HG03159 (cell line): ENCODE measurements at regions not wholly inside any gene's neighbourhood (a gene's known extent, or its start where the extent isn't known, plus 50 kb on each side); places are given as distances from the start of the nearest gene placed in this dataset.

ENCODE experiments used
- ATAC-seq: cut with Tn5 transposase; IDR thresholded peaks from one replicate; pipeline ENCODE4 v1.9.1; 2021; ENCODE audit warnings: mild to moderate bottlenecking, moderate library complexity; ENCODE audit not compliant: unreplicated experiment

DNA sequence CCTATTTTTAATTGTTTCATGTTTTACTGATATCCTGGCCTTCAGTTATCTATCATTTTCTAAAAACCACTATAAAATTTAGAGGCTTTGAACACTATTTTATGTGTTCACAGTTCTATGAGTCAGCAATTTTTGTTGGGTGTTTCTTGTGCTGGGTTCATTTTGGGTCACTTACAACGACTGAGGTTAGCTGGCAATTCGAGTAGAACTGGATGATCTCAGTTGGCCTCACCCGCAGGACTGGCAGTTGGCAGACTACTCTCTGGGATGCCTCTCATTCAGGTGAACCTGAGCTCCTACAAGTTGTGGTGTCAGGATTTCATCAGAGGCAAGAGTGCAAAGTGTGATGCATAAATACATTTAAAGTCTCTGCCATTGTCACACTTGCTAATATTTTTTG is 151.0 kb upstream of the PAPPA start:
- ATAC-seq, result no peak

DNA sequence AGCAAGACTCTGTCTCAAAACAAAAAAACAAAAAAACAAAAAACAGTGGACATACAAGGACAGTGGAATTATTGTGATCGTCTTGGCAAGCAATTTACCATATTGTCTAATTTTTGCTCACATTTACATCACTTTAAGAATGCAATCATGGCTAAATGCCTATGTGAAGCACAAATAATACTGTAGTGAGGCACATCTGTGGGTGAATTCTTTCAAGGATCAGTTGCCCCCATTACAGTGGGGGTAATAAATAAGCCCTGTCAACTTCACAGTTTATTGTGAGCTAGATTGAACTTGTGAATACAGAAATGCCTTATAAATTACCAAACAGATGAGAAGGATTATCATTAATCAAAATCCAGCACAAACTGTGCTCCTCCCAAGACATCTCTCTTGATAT is 150.2 kb upstream of the PAPPA start:
- ATAC-seq, result no peak

DNA sequence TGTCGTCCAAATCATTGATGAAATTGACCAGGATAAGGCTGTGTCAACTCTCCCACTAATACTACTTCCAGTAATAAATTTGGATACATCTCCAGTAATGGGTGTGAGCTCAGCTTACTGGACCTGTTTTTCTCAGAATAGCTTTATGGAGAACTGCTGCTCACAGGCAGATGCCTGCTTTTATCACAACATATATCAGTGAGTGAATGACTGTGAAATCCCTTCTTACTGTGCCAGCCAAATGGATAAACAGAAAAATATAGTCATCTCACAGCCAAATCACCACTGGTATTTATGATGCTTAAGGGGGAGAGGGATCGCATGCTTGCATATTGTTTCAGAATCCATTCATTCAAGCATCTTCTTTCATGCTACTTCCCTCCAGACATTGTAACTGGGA is 148.4 kb upstream of the PAPPA start:
- no peak for ATAC-seq

DNA sequence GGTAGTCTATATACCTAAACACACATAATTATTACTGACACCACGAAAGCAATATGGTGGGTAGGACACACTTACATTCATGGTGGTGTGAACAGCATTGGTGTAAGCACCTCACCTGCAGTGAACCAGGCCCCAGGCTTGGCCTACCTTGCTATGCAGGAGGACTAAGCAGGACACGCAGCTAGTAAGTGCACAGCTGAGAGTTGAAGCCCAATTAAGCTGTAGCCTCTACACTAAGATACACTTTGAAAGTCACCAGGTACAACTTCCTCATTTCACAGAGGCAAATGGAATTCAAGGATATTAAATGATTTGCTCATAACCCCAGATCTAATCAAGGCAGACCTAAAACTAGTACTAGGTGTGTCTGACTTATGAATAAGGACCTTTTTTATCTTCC is 145.8 kb upstream of the PAPPA start:
- ATAC-seq, result no peak

DNA sequence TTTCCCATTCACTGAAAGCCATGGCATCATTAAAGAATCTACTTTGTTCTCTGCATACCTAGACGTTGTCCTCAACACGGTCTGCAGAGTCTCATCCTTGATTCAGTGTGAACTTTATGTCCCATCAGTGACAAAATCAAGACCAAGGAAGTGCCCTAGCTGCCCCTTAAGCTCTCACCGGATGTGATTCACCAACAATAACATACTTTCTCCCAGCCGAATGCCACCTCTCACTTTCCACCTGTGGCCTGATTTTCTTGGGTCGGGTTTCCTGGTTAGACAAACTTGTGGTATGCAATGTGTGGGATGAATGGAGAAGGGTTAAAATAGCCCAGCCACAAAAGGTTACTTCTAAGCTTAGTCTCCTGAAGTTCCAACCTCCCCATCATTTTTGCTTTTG is 145.3 kb upstream of the PAPPA start:
- ATAC-seq, result no peak

DNA sequence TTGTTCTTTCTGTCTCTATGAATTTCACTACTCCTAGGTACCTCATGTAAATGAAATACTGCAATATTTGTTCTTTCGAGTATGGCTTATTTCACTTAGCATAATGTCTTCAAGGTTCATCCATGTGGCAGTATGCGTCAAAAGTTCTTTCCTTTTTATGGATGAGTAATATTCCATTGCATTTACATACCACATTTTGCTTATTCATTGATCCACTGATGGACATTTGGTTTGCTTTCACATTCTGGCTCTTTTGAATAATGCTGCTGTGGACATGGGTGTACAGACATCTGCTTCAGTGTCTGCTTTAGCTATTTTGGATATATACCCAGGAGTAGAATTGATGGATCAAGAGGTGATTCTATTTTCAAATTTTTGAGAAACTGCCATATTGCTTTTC is 144.2 kb upstream of the PAPPA start:
- no peak for ATAC-seq

DNA sequence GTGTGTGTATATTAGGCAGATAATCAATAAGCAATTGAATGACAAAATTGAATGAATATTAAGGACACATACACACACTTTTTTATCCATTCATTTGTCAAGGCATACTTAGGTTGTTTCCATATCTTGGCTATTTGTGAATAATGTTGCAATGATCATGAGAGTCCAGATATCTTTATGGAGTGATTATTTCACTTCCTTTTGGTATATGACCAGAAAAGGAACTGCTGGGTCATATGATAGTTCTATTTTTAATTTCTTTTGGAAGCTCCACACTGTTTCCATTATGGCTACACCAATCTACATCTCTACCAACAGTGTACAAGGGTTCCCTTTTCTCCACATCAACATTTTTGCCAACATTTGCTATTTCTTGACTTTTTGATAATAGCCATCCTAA is 137.7 kb upstream of the PAPPA start:
- ATAC-seq, result no peak

DNA sequence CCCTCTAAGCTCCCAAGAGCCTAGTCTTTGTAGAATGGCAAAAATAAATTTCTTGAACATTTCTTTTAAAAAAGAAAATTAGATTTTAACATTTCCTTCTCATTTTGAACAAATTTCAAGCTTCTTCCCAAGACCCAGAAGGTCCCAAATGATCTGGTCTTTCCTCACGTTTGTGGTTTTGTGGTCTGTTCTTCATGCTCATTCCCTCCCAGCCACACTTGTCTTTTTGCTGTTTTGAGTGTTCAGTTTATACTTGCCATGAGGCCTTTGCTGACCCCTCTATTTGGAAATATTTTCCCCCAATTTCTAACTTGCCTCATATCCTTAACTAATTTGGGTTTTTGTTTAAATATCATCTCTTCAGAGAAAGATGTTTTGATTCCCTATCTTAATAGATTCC is 133.4 kb upstream of the PAPPA start:
- no peak for ATAC-seq

DNA sequence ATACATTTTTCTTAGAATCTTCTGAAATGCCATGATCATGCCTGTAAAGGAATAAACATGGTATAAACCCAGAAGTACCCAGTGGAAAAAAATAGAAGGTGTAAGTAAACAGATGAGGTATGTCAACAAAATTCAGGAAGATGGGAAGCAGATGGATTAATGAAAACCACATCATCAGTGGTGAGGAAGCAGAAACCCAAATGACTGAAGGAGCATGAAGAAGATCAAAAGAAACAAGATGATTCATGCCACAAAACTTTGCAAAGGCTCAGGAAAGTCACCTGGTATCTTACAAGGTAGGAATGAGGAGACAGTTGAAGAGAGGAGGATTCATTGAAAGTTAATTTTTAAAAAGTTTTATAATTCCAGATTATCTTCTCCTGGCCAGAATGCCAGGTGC is 132.8 kb upstream of the PAPPA start:
- no peak for ATAC-seq

DNA sequence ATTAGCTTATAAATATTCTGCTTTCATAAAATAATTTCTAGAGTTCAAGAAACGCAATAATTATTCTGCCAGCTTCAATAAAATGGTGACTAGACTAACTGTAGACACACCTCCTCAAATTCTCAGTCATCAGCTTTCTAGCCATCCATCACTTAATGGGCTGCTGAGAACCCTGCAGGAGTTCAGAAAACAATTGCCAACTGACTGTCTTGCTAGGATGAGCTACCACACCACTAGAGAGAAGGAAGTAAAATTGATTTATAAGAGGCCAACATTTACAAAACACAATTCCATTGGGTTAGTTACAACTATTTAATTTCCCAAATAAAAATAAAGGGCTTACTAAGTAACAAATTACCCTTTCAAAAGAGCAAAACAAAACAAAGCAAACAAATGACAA is 126.5 kb upstream of the PAPPA start:
- ATAC-seq, result no peak

DNA sequence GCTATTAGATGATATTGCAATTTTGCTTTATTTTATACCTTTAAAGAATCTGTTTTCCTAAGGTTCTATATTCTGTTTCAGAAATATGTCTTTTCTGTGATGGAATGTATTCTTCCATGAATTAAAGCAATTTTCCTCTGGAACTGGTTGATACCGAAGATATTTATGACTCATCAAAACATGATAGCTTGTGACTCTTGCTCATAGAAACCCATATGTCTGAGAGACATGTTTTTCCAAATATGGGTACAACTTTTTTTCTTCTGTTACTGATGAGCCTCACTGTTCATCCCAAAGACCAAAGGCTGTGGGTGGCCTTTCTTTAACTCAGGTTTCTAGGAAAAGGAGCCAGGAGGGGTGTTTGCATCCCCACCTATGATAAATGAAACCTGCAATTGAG is 126.1 kb upstream of the PAPPA start:
- ATAC-seq, result no peak

DNA sequence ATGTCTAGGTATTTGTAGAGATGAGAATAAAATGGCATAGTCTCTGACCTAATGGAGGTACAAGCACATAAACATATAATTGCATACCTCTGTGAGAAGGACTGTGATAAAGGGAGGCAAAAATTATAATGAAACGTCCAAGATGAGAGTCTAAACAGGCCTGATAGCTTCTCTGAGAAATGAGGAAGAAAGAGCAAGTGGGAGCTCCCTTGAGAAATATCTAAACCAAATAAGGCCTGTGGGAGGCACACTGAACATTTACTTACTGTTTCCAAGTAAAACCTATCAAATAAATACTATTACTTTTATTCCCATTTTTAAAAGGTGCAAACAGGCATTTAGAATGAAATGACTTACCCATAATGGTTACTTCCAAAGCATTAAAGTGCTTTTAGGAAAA is 125.6 kb upstream of the PAPPA start:
- ATAC-seq, result no peak

DNA sequence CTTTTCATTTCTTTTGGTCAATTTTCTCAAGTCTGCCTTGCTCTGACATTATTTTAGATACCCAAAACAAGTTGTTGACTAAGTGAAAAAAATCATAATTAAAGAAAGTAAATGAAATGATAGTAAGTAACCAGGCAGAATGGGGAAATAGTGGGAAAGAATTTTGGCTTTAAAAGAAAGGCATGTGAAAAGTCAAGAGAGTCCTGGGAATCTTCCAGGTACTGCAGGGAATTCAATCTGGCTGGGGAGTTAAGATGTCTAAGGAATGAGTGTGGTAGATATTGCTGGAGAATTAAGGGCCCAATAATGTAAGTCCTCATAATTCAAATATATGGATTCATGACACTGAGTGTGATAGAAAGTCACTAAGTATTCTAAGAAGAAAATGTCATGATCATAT is 123.1 kb upstream of the PAPPA start:
- ATAC-seq, result no peak

DNA sequence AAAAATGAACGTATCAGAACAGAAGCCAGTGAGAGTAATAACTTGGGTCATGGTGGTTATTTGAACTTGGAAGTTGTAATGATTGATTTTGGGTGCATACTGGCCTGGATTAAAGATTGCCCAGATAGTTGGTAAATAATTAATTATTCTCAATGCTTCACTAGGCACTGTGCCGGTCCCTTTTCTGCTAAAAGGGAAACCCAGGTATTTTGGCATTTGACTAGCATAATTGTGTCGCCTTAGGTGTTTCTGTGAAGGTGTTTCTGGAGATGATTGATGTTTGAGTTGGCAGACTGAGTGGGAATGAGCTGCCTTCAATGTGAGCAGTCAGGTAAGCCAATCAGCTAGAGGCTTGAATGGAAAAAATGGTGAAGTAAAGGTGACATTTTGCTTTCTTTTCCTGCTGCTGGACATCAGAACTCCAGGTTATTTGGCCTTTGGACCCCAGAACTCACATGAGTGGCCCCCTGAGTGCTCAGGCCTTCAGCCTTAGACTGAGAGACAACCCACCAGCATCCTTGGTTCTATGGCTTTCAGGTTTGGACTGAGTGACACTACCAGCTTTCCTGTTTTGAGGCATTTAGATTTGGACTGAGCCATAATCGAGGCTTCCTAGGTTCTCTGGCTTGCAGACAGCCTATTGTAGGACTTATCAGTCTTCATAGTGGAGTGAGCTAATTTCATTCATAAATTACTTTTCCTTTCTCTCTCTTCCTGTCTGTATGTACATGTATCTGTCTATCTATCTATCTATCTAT is 120.7 kb upstream of the PAPPA start:
- ATAC-seq, result no peak

DNA sequence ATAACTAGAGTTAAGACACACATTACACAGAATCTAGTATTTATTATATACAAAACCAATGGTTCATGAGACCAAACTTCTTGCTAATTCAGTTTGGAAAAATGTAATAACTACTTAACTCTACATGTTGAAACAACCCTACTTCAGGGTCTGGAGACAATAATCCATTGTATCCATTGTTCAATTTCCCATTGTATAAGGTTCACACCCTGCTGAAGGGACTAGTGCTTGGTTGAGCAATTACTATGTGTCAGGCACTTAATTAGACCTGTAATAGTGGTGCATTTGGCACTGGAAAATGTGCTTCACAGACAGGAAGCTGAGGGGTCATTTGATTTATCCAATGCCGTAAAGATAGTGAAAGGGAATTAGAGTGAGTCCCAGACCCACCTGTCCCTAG is 114.3 kb upstream of the PAPPA start:
- no peak for ATAC-seq

DNA sequence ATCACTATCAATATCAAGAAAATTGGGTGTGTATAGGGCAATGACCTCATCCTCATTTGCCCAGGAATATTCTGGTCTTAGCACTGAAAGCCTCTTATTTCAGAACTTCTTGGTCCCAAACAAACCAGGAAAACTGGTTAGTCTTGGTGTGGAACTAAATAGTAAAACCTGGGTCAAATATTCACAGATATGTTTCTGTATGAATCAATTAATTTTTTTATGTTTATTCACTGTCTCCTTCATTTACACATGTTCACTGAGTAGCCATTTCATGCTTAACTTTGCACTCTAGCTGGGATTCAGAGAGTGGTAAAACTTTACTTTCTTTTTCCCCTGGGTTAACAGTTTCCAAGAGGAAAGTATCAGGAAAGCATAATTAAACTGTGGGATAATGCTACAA is 113.7 kb upstream of the PAPPA start:
- no peak for ATAC-seq

DNA sequence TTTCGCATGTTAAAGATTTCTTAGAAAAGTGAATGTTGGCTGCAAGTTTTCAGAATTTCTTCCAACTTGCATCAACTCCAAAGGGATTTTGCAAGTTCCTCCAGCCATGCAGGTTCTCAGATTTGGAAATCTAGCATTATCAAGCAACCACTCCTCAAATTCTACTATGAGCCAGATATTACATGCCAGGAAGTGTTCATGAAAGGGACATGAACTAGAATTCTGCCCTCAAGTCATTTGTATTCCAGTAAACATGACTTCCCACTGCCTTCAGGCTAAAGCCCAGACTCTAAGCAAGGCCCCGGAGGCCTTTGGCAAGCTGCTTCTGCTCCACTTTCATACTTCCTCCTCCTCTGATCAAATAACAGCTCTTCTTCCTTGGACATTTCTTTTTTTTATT is 111.3 kb upstream of the PAPPA start:
- ATAC-seq, result no peak

DNA sequence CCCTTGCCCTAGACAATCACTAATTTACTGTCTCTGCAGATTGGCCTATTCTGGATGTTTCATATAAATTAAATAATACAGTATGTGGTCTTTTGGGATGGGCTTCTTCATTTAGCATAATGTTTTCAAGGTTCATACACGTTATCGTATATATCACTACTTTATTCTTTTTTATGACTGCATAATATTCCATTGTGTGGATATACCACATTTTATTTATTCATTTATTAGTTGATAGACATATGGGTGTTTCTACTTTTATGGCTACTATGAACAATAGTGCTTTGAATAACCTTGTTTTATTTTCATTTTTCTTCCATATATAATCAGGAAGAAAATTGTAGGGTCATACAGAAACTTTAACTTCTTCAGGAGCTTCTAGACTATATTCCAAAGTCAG is 108.5 kb upstream of the PAPPA start:
- ATAC-seq, result no peak

DNA sequence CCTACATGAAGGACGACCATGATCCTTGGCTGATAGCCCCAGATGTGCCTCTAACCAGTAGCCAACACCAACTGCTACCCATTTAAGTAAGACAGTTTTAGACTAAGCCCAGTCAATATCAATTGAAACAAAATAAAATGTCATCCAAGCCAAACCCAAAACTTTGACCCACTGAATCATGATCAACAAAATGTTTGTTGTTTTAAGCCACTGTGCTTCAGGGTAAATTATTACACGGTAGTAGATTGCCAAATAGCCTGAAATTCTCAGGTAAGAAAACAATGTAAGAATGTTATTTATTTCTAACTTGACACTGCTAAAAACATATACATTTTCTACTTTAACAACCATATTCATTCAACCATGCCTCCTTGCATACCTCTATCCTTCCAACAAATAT is 105.5 kb upstream of the PAPPA start:
- ATAC-seq, result no peak

DNA sequence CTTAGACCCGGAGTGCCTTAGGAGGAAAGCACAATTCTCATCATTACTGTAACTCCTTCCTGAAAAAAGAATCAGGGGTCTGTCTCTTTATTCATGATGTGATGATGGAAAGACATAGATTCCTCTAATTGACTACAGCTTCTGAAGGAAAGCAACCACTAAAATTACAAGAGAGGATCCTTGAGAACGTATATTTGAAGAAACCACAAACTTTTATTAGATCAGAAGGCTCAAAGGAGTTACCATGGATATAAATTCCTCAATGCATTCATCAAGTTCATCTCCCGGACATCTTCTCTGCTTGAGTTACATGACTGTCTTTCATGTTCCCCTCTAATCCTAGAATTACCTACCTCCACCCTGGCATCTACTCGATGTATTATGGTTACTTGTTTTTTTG is 104.1 kb upstream of the PAPPA start:
- ATAC-seq, result no peak

DNA sequence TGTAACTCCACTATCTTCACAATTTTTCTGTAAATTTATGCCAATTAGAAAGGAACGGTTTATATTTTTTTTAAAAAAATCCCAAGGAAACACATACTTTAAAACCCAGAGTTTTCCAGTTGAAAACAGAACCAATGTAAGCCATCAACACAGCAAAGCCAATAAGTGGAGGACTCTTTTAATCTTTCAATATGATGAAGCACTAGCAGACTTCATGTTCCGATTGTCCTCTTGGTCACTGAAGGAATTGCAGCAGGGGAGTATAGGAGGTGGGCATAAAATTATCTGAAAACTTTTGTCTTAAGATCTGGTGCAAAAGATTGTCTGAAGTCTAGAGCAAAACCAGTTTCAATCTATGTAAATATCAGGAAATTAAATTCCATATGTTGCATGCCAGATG is 102.1 kb upstream of the PAPPA start:
- ATAC-seq, result no peak

DNA sequence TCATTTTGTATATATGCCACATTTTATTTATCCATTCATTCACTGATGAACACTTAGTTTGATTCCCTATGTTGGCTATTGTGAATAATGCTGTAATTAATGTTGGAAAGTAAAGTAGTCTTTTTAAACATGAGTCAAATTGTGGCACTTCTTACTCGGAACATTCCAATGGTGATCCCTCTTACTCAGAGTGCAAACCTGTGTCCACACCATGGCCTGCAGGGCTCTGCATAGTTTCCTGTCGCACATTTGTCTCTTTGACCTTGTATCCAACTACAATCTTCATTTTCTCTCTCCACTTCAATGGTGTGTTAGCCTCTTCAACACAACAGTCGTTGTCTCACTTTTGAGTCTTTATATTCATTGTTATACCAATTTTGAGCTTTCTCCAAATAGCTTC is 98.1 kb upstream of the PAPPA start:
- no peak for ATAC-seq

DNA sequence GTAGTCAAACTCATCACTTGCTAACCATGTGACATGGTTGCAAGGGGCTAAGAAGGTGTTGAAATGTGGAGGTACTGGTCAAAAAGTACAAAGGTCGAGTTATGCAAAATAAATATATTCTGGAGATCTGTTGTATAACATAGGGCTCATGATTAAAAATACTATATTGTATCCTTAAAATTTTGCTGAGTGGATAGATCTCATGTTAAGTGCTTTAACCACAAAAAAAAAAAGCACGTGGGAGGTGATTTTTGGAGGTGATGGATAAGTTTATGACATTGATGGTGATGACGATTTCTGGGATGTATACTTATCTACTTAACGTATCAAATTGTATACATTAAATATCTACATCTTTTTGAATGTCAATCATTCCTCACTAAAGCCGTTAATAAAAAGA is 96.2 kb upstream of the PAPPA start:
- no peak for ATAC-seq

DNA sequence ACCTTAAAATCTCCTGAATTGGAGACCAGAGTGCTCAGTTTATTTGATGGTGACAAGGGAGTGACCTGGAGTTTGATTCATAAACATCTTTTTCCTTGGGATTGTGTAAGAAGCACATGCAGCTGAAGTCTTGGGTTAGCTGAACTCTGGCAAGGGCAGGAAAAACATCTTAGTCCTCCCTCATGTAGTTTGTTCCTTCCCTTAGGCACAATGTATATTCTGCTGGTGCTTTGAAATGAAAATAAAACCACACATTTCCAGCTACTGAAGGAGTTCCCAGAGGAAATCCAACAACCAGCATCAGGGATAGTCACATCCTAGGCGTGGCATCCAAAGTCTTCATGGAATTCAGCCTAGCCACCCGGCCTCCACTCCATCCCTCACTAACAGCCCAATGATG is 95.2 kb upstream of the PAPPA start:
- no peak for ATAC-seq
